ENCODE measurements at regions not wholly inside any gene's neighbourhood (a gene's known extent, or its start where the extent isn't known, plus 50 kb on each side); places are given as distances from the start of the nearest gene placed in this dataset.

- POLR2A ChIA-PET (ENCODE audit: unreplicated experiment) = no interaction called here
- Histone ChIP-seq H3K9me3 (ENCODE audit: control insufficient read depth, insufficient read depth, low read length) (peaks cover 8% of the 10 kb centered on the region), H2BK5ac (ENCODE audit: low read depth, low read length, poor library complexity, severe bottlenecking) (no peak overlapping the region), H3K4ac (ENCODE audit: low read depth, low read length) (no peak overlapping the region), H2BK20ac (ENCODE audit: low read depth, low read length) (no peak overlapping the region), H4K8ac (ENCODE audit: low read depth in 2 of 2, low read length in 2 of 2) (no peak overlapping the region), H3K18ac (ENCODE audit: low read depth, low read length) (no peak overlapping the region), H3K27me3 (ENCODE audit: control insufficient read depth, insufficient read depth, low read length) (no peaks in the 10 kb centered on the region), H2BK15ac (ENCODE audit: low read depth, low read length) (no peak overlapping the region), H4K5ac (ENCODE audit: low read depth, low read length) (no peak overlapping the region), H3K79me1 (ENCODE audit: low read depth in 1 of 2, low read length in 2 of 2) (no peaks in the 10 kb centered on the region), H3K56ac (ENCODE audit: extremely low read depth, insufficient read depth, low read length) (no peak overlapping the region), H3K4me3 (ENCODE audit: insufficient read depth, low read depth, low read length) (no peak overlapping the region), H3K4me2 (ENCODE audit: low read depth, low read length) (no peak overlapping the region), H3K27ac (ENCODE audit: insufficient read depth, low read length) (no peak overlapping the region), H3K14ac (replicated peaks; ENCODE audit: low read depth, low read length) (no peak overlapping the region), H2AFZ (replicated peaks; ENCODE audit: low read length, poor library complexity) (no peak overlapping the region), H4K20me1 (ENCODE audit: insufficient read depth, low read length) (no peaks in the 10 kb centered on the region), H2AK9ac (replicated peaks; ENCODE audit: low read depth, low read length, poor library complexity) (no peak overlapping the region), H2AK5ac (ENCODE audit: low read depth, low read length) (no peak overlapping the region), H3K4me1 (ENCODE audit: control insufficient read depth, insufficient read depth, low read length) (peaks cover 3% of the 10 kb centered on the region), H4K91ac (ENCODE audit: insufficient read depth, low read depth, low read length) (no peak overlapping the region), H3K36me3 (ENCODE audit: control insufficient read depth, insufficient read depth, low read length) (no peaks in the 10 kb centered on the region), H3K9me1 (ENCODE audit: insufficient read depth, low read length) (no peaks in the 10 kb centered on the region), H2BK120ac (ENCODE audit: low read depth, low read length) (no peak overlapping the region), H3K9ac (ENCODE audit: low read depth, low read length) (no peak overlapping the region), H3K23ac (ENCODE audit: low read depth, low read length) (no peak overlapping the region)
- DNase-seq (no peak), ATAC-seq (ENCODE audit: low read depth) (no peak)
- CTCF ChIA-PET = no interaction called here
- TF ChIP-seq POLR2A (IDR thresholded peaks at IDR 0.05; ENCODE audit: low read depth, low read length) = no peak
- in situ Hi-C loops (cut with MboI; ENCODE audit: low sequenced_read_pairs) = no loop called here
- no TSS peak for BruUV-seq (replicated peaks)
- intact Hi-C loops (cut with micrococcal nuclease) = no loop called here
- dilution Hi-C loops (cut with HindIII; ENCODE audit: low sequenced_read_pairs, unreplicated experiment) = no loop called here
- WGBS, 2 experiments (ENCODE audit: extremely low coverage in 2 of 2, insufficient read length in 1 of 2) = 40% methylated on average over 2 of the region's 4 CpGs; no CpG with 5 or more reads in 1 of the 2 experiments
Measured at GRCh38 chr6:156026486-156027247, 571.0 kb upstream of the NOX3 start.
